SU-DHL-6 (cell line): ENCODE measurements at regions not wholly inside any gene's neighbourhood (a gene's known extent, or its start where the extent isn't known, plus 50 kb on each side); places are given as distances from the start of the nearest gene placed in this dataset.
"Not testable (repeated sequence)": the region's sequence is repeated elsewhere in the genome, so short reads cannot be mapped to it uniquely, and the experiment has no call there.

Experiments used
- H2AFZ ChIP-seq: fragments of 200-600 bp; sonication (generic); 2 replicates; pipeline ENCODE4 v1.6.1; 2014; ENCODE audit warnings: low read depth, mild to moderate bottlenecking, moderate library complexity, mixed read lengths, antibody characterized with exemption, low read length; ENCODE audit not compliant: severe bottlenecking
- H3F3A ChIP-seq: fragments of 200-600 bp; shearing (Covaris generic); 2 replicates; pipeline ENCODE4 v1.6.0; 2016; ENCODE audit warnings: antibody characterized with exemption, mild to moderate bottlenecking; ENCODE audit not compliant: insufficient read depth
- H3K27ac ChIP-seq: fragments of 200-600 bp; sonication (generic); 2 replicates; pipeline ENCODE4 v1.5.1; 2016; ENCODE audit warnings: low read depth, mild to moderate bottlenecking, low read length, moderate library complexity, mixed read lengths
- H3K27me3 ChIP-seq: fragments of 200-600 bp; sonication (generic), shearing (Covaris generic); 2 replicates; pipeline ENCODE4 v1.6.0; 2014; ENCODE audit warnings: mild to moderate bottlenecking, low read length
- H3K36me3 ChIP-seq: fragments of 200-600 bp; sonication (generic); 2 replicates; pipeline ENCODE4 v1.6.1; 2014; ENCODE audit warnings: mild to moderate bottlenecking, low read length, mixed read lengths
- H3K4me2 ChIP-seq: fragments of 300-600, 200-600 bp; shearing (Covaris generic), sonication (generic); 2 replicates; pipeline ENCODE4 v1.6.0; 2014; ENCODE audit warnings: low read length, low read depth, mild to moderate bottlenecking; ENCODE audit not compliant: poor library complexity, severe bottlenecking
- H3K4me3 ChIP-seq: fragments of 200-600 bp; sonication (generic); 2 replicates; pipeline ENCODE4 v1.5.1; 2014; ENCODE audit warnings: antibody characterized with exemption, low read length, mild to moderate bottlenecking, mixed read lengths; ENCODE audit not compliant: insufficient read depth, poor library complexity, severe bottlenecking
- H3K79me2 ChIP-seq: fragments of 200-600 bp; sonication (generic); 2 replicates; pipeline ENCODE4 v1.6.1; 2014; ENCODE audit warnings: mild to moderate bottlenecking, low read length, moderate library complexity; ENCODE audit not compliant: insufficient read depth
- H3K9ac ChIP-seq: fragments of 200-600 bp; sonication (generic); 2 replicates; pipeline ENCODE4 v1.7.0; 2014; ENCODE audit warnings: mild to moderate bottlenecking, low read length
- H3K9me2 ChIP-seq: fragments of 200-600 bp; sonication (generic); replicated peaks from 2 replicates; pipeline ENCODE4 v1.6.1; 2014; ENCODE audit warnings: low read length; ENCODE audit not compliant: insufficient read depth
- H3K9me3 ChIP-seq: fragments of 200-600 bp; sonication (generic); 2 replicates; pipeline ENCODE4 v1.6.1; 2014; ENCODE audit warnings: low read length, mixed read lengths; ENCODE audit not compliant: insufficient read depth
- H4K20me1 ChIP-seq: fragments of 200-600 bp; sonication (generic); 2 replicates; pipeline ENCODE4 v1.6.1; 2014; ENCODE audit warnings: low read depth, mild to moderate bottlenecking, antibody characterized with exemption, low read length, moderate library complexity, mixed read lengths
- CTCF ChIP-seq: fragments of 200-600 bp; sonication (generic); IDR thresholded peaks from one replicate; pipeline ENCODE4 v1.5.1; 2017; ENCODE audit warnings: antibody characterized with exemption, mild to moderate bottlenecking, low read length, moderate library complexity; ENCODE audit not compliant: insufficient read depth, poor library complexity, severe bottlenecking
- EZH2phosphoT487 ChIP-seq: fragments of 200-600 bp; sonication (generic), shearing (Covaris generic); conservative IDR thresholded peaks from 2 replicates; pipeline ENCODE4 v1.6.1; 2018; ENCODE audit warnings: mild to moderate bottlenecking, antibody characterized with exemption, low read length, moderate library complexity, mixed read lengths

GRCh38 chr11:10952872-10953271 lies 95.0 kb upstream of the ZBED5 start:
- Histone ChIP-seq H3K9me3 (no peaks in the 10 kb centered on the region), H4K20me1 (no peaks in the 10 kb centered on the region), H3K9me2 (no peaks in the 10 kb centered on the region), H3K27ac (no peak overlapping the region), H3K4me2 (no peak overlapping the region), H3F3A (no peaks in the 10 kb centered on the region), H2AFZ (no peak overlapping the region), H3K4me3 (no peak overlapping the region), H3K27me3 (no peaks in the 10 kb centered on the region), H3K79me2 (no peaks in the 10 kb centered on the region), H3K36me3 (no peaks in the 10 kb centered on the region), H3K9ac (no peak overlapping the region)
- TF ChIP-seq CTCF (no peak), EZH2phosphoT487 (no peak)

- H3K9me3 ChIP-seq, H3K9me2 ChIP-seq, H3K79me2 ChIP-seq, H2AFZ ChIP-seq, H3K27ac ChIP-seq, H3K36me3 ChIP-seq, H3K4me2 ChIP-seq, H3K27me3 ChIP-seq, H3K4me3 ChIP-seq, H3K9ac ChIP-seq, H3F3A ChIP-seq, H4K20me1 ChIP-seq: not testable (repeated sequence)
Measured at GRCh38 chr11:10947935-10948334, 90.1 kb upstream of the ZBED5 start.

GRCh38 chr11:10946072-10946471 lies 88.2 kb upstream of the ZBED5 start:
- no peaks in the 10 kb centered on the region for H3K36me3 ChIP-seq
- no peaks in the 10 kb centered on the region for H3F3A ChIP-seq
- H3K9ac ChIP-seq, result no peak overlapping the region
- no peaks in the 10 kb centered on the region for H4K20me1 ChIP-seq
- H3K79me2 ChIP-seq, result no peaks in the 10 kb centered on the region
- no peak for TF ChIP-seq EZH2phosphoT487
- no peak for TF ChIP-seq CTCF
- no peaks in the 10 kb centered on the region for H3K9me2 ChIP-seq
- H3K27ac ChIP-seq, result no peak overlapping the region
- no peaks in the 10 kb centered on the region for H3K27me3 ChIP-seq
- no peak overlapping the region for H3K4me2 ChIP-seq
- no peaks in the 10 kb centered on the region for H3K9me3 ChIP-seq
- no peak overlapping the region for H3K4me3 ChIP-seq
- no peak overlapping the region for H2AFZ ChIP-seq

GRCh38 chr11:10945196-10945595 lies 87.3 kb upstream of the ZBED5 start:
- Histone ChIP-seq H3F3A (no peaks in the 10 kb centered on the region), H3K27ac (no peak overlapping the region), H4K20me1 (no peaks in the 10 kb centered on the region), H3K4me2 (no peak overlapping the region), H3K9ac (no peak overlapping the region), H2AFZ (no peak overlapping the region), H3K36me3 (no peaks in the 10 kb centered on the region), H3K9me3 (no peaks in the 10 kb centered on the region), H3K4me3 (no peak overlapping the region), H3K27me3 (no peaks in the 10 kb centered on the region), H3K9me2 (no peaks in the 10 kb centered on the region), H3K79me2 (no peaks in the 10 kb centered on the region)
- no peak for TF ChIP-seq EZH2phosphoT487
- no peak for TF ChIP-seq CTCF
